ENCODE measurements at regions not wholly inside any gene's neighbourhood (a gene's known extent, or its start where the extent isn't known, plus 50 kb on each side); places are given as distances from the start of the nearest gene placed in this dataset.

- H3K9me3 ChIP-seq (replicated peaks; ENCODE audit: control insufficient read depth, insufficient read depth, low read length), result no peaks in the 10 kb centered on the region
- H3K9ac ChIP-seq (replicated peaks; ENCODE audit: extremely low read depth, insufficient read depth, low read length), result no peak overlapping the region
- no peaks in the 10 kb centered on the region for H3K4me1 ChIP-seq (ENCODE audit: control insufficient read depth, extremely low read depth, insufficient read depth, low read length)
- dilution Hi-C loops (cut with MboI; ENCODE audit: extremely low pct_ligation_motif_present, low sequenced_read_pairs), result no loop called here
- BruUV-seq (replicated peaks), result no TSS peak
- H3K4me3 ChIP-seq (replicated peaks in 1 of 3; ENCODE audit: insufficient read depth in 1 of 3, low read depth in 1 of 3, low read length in 3 of 3), result no peak overlapping the region
- no peak overlapping the region for H2AFZ ChIP-seq (ENCODE audit: low read depth, low read length)
- ChIA-PET POLR2A (no interaction called here), CTCF (interaction anchor here (0.5 to 0.6 kb wide), 2 partner anchors 176 to 813 kb away, joined by 3 read pairs; no protein-coding TSS in a partner anchor)
- no peaks in the 10 kb centered on the region for H3K79me2 ChIP-seq (ENCODE audit: control insufficient read depth, insufficient read depth, low read length)
- H3K4me2 ChIP-seq (ENCODE audit: insufficient read depth, low read length), result no peak overlapping the region
- H3K27ac ChIP-seq (ENCODE audit: insufficient read depth, low read depth, low read length), result no peak overlapping the region
- no peak for FAIRE-seq
- no peak for DNase-seq (ENCODE audit: low read depth, low spot score)
- TF ChIP-seq FOS (IDR thresholded peaks at IDR 0.05; ENCODE audit: borderline replicate concordance, insufficient read depth, low read length), result no peak
- no peak for TF ChIP-seq GATA2 (IDR thresholded peaks at IDR 0.05; ENCODE audit: insufficient read depth, insufficient read length, low read depth, low read length)
- no peak for TF ChIP-seq POLR2A (IDR thresholded peaks at IDR 0.05; ENCODE audit: low read depth, low read length)
- no peak for TF ChIP-seq MYC (IDR thresholded peaks at IDR 0.05; ENCODE audit: low read depth, low read length)
- no peak for TF ChIP-seq JUN (IDR thresholded peaks at IDR 0.05; ENCODE audit: borderline replicate concordance, insufficient read depth, insufficient read length, low read depth)
- TF ChIP-seq, protein P1, sequence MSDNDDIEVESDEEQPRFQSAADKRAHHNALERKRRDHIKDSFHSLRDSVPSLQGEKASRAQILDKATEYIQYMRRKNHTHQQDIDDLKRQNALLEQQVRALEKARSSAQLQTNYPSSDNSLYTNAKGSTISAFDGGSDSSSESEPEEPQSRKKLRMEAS (IDR thresholded peaks at IDR 0.05; ENCODE audit: insufficient read depth, insufficient read length), result no peak
- TF ChIP-seq EZH2 (IDR thresholded peaks at IDR 0.05; ENCODE audit: borderline replicate concordance, low read depth, low read length, severe bottlenecking), result no peak
- TF ChIP-seq POLR2AphosphoS5 (IDR thresholded peaks at IDR 0.05; ENCODE audit: insufficient read depth, low read depth, low read length), result no peak
- TF ChIP-seq, protein P2, sequence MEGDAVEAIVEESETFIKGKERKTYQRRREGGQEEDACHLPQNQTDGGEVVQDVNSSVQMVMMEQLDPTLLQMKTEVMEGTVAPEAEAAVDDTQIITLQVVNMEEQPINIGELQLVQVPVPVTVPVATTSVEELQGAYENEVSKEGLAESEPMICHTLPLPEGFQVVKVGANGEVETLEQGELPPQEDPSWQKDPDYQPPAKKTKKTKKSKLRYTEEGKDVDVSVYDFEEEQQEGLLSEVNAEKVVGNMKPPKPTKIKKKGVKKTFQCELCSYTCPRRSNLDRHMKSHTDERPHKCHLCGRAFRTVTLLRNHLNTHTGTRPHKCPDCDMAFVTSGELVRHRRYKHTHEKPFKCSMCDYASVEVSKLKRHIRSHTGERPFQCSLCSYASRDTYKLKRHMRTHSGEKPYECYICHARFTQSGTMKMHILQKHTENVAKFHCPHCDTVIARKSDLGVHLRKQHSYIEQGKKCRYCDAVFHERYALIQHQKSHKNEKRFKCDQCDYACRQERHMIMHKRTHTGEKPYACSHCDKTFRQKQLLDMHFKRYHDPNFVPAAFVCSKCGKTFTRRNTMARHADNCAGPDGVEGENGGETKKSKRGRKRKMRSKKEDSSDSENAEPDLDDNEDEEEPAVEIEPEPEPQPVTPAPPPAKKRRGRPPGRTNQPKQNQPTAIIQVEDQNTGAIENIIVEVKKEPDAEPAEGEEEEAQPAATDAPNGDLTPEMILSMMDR (IDR thresholded peaks at IDR 0.05; ENCODE audit: extremely low read depth in 1 of 2, insufficient read depth in 1 of 2, low read depth in 1 of 2, low read length in 2 of 2), result no peak
- no peaks in the 10 kb centered on the region for H3K27me3 ChIP-seq (ENCODE audit: control insufficient read depth in 2 of 2, insufficient read depth in 2 of 2, low read length in 2 of 2)
- no peaks in the 10 kb centered on the region for H3K36me3 ChIP-seq (ENCODE audit: control insufficient read depth in 2 of 2, extremely low read depth in 1 of 2, insufficient read depth in 2 of 2, low read length in 2 of 2)
- intact Hi-C loops (cut with micrococcal nuclease), result no loop called here
- no peaks in the 10 kb centered on the region for H4K20me1 ChIP-seq (replicated peaks; ENCODE audit: control insufficient read depth, extremely low read depth, insufficient read depth, low read length)
- H3K9me1 ChIP-seq (replicated peaks; ENCODE audit: control insufficient read depth, extremely low read depth, insufficient read depth, low read length), result no peaks in the 10 kb centered on the region
Measured at GRCh38 chr21:25449950-25450349, 157.3 kb downstream of the MRPL39 start.

Measured in endothelial cell of umbilical vein (primary cell).